WTC11 (cell line): ENCODE measurements at regions not wholly inside any gene's neighbourhood (a gene's known extent, or its start where the extent isn't known, plus 50 kb on each side); places are given as distances from the start of the nearest gene placed in this dataset.

Experiments
- CREB1 ChIP-seq: sonication (generic); formaldehyde crosslinking; IDR thresholded peaks from 2 replicates; pipeline ENCODE4 v1.8.0; 2023; ENCODE audit warnings: mild to moderate bottlenecking, missing genetic modification reagents
- ELF4 ChIP-seq: sonication (generic); formaldehyde crosslinking; IDR thresholded peaks from 2 replicates; pipeline ENCODE4 v1.8.1; 2022; ENCODE audit warnings: low read depth, mild to moderate bottlenecking, moderate library complexity, missing genetic modification reagents
- EMX1 ChIP-seq: fragments of 250-450 bp; sonication (Bioruptor Pico); IDR thresholded peaks from 2 replicates; pipeline ENCODE4 v1.8.0; 2021; ENCODE audit warnings: mild to moderate bottlenecking
- GABPB1 ChIP-seq: sonication (generic); formaldehyde crosslinking; IDR thresholded peaks from 2 replicates; pipeline ENCODE4 v1.8.1; 2023; ENCODE audit warnings: mild to moderate bottlenecking, missing genetic modification reagents
- MYBL2 ChIP-seq: sonication (generic); formaldehyde crosslinking; IDR thresholded peaks from 2 replicates; pipeline ENCODE4 v1.8.1; 2023; ENCODE audit warnings: mild to moderate bottlenecking, moderate library complexity, missing genetic modification reagents
- RELA ChIP-seq: sonication (generic); formaldehyde crosslinking; IDR thresholded peaks from 2 replicates; pipeline ENCODE4 v1.8.1; 2022; ENCODE audit warnings: missing genetic modification reagents, mild to moderate bottlenecking, borderline replicate concordance
- ZNF416 ChIP-seq: fragments of 250-450 bp; sonication (Bioruptor Pico); IDR thresholded peaks from 2 replicates; pipeline ENCODE4 v1.9.0; 2021; ENCODE audit warnings: mild to moderate bottlenecking, inconsistent platforms
- TF ChIP-seq, protein P1 (sequence below): fragments of 200-600 bp; IDR thresholded peaks from 2 replicates; pipeline ENCODE4 v1.8.0; 2022; ENCODE audit warnings: antibody characterized with exemption

- TF ChIP-seq, protein P1, sequence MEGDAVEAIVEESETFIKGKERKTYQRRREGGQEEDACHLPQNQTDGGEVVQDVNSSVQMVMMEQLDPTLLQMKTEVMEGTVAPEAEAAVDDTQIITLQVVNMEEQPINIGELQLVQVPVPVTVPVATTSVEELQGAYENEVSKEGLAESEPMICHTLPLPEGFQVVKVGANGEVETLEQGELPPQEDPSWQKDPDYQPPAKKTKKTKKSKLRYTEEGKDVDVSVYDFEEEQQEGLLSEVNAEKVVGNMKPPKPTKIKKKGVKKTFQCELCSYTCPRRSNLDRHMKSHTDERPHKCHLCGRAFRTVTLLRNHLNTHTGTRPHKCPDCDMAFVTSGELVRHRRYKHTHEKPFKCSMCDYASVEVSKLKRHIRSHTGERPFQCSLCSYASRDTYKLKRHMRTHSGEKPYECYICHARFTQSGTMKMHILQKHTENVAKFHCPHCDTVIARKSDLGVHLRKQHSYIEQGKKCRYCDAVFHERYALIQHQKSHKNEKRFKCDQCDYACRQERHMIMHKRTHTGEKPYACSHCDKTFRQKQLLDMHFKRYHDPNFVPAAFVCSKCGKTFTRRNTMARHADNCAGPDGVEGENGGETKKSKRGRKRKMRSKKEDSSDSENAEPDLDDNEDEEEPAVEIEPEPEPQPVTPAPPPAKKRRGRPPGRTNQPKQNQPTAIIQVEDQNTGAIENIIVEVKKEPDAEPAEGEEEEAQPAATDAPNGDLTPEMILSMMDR, result no peak
- TF ChIP-seq ELF4 (no peak), EMX1 (CRISPR knock-in tag) (no peak), GABPB1 (CRISPR knock-in tag) (no peak), RELA (no peak), ZNF416 (CRISPR knock-in tag) (no peak), CREB1 (CRISPR knock-in tag) (no peak), MYBL2 (no peak)
Measured at GRCh38 chr9:1443450-1443849, 393.3 kb downstream of the DMRT2 start.
